Thyroid gland (tissue), 4 donors: ENCODE measurements at regions not wholly inside any gene's neighbourhood (a gene's known extent, or its start where the extent isn't known, plus 50 kb on each side); places are given as distances from the start of the nearest gene placed in this dataset.

Source experiments
- POLR2A ChIP-seq, 2 donors: fragments of 450-650 bp; IDR thresholded peaks; one replicate each; pipeline ENCODE4 v1.6.1; 2017; ENCODE audit warnings: antibody characterized with exemption in 2 of 2, mild to moderate bottlenecking in 2 of 2, moderate library complexity in 1 of 2
- TF ChIP-seq, protein P1 (sequence below), 6 experiments: fragments of 200-600 bp in 3 of 6; fragments of 450-650 bp in 3 of 6; sonication (generic) in 3 of 6; IDR thresholded peaks; one replicate each; pipeline ENCODE4 v1.5.1; 2016 to 2019; ENCODE audit warnings: antibody characterized with exemption in 6 of 6, mild to moderate bottlenecking in 2 of 6, inconsistent platforms in 1 of 6, moderate library complexity in 1 of 6

DNA sequence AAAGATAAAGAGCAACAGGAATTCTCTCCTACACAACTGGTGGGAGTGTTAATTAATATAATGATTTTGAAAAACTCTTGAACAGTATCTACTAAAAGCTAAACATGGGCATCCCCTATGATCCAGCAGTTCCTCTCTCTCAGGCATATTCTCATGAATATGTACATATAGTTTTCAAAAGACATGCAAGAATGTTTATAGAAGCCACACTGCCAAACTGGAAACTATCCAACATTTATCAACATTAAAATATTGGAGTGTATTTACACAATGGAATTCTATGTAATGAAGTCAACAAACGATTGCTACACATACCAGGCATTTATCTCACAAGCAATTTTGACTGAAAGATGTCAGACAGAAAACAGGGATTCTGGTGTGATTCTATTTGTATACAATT is 404.5 kb upstream of the ANKRD30A start:
- TF ChIP-seq, protein P1, sequence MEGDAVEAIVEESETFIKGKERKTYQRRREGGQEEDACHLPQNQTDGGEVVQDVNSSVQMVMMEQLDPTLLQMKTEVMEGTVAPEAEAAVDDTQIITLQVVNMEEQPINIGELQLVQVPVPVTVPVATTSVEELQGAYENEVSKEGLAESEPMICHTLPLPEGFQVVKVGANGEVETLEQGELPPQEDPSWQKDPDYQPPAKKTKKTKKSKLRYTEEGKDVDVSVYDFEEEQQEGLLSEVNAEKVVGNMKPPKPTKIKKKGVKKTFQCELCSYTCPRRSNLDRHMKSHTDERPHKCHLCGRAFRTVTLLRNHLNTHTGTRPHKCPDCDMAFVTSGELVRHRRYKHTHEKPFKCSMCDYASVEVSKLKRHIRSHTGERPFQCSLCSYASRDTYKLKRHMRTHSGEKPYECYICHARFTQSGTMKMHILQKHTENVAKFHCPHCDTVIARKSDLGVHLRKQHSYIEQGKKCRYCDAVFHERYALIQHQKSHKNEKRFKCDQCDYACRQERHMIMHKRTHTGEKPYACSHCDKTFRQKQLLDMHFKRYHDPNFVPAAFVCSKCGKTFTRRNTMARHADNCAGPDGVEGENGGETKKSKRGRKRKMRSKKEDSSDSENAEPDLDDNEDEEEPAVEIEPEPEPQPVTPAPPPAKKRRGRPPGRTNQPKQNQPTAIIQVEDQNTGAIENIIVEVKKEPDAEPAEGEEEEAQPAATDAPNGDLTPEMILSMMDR (IDR thresholded peaks at IDR 0.05) = no peak
- no peak for TF ChIP-seq POLR2A (IDR thresholded peaks at IDR 0.05)
